Spleen (tissue), 7 donors: ENCODE measurements at regions not wholly inside any gene's neighbourhood (a gene's known extent, or its start where the extent isn't known, plus 50 kb on each side); places are given as distances from the start of the nearest gene placed in this dataset.

Source experiments
- POLR2A ChIP-seq, 3 donors: fragments of 450-650 bp; IDR thresholded peaks; one replicate each; pipeline ENCODE4 v1.5.1; 2017; ENCODE audit warnings: antibody characterized with exemption in 3 of 3, mild to moderate bottlenecking in 1 of 3
- POLR2AphosphoS5 ChIP-seq, 3 donors: sonication (generic); formaldehyde crosslinking; IDR thresholded peaks; one replicate each; pipeline ENCODE4 v1.5.1; 2017; ENCODE audit warnings: antibody characterized with exemption in 3 of 3
- TF ChIP-seq, protein P1 (sequence below), 11 experiments: fragments of 200-600 bp in 7 of 11; fragments of 450-650 bp in 4 of 11; sonication (generic) in 4 of 11; IDR thresholded peaks in 8 of 11; conservative IDR thresholded peaks in 3 of 11; 1 replicate in 7 of 11; 2 replicates in 4 of 11; pipeline versions ENCODE4 v1.4.0 to v1.8.0; 2016 to 2021; ENCODE audit warnings: antibody characterized with exemption in 11 of 11, inconsistent platforms in 4 of 11, mild to moderate bottlenecking in 1 of 11
- donor health status: DM: no; HTN: no; CAD: no; lungs with moderate emphysema.
- donor health status: DM: no; HTN: no; CAD: no.
- donor health status: DM: no; HTN: no; CAD: no.

DNA sequence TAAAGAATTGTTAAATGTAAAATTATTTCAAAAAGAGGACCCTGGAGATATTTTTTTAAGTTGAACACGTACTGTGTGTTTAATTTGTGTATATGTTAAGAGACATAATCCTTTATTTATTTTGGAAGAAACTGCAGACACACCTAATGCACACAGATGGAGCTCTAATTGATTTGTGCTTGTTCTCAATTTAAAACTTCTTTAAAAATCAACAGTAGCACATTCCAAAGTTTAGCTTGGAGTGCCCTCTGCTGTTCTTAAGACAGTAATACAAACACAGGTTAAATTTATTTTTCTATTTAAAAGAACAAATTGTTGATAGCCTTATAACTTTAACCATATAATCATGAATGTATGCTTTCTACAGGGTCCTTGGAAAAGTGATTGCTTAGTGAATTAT, 277.6 kb upstream of the ADAMTS16 start:
- TF ChIP-seq, protein P1, sequence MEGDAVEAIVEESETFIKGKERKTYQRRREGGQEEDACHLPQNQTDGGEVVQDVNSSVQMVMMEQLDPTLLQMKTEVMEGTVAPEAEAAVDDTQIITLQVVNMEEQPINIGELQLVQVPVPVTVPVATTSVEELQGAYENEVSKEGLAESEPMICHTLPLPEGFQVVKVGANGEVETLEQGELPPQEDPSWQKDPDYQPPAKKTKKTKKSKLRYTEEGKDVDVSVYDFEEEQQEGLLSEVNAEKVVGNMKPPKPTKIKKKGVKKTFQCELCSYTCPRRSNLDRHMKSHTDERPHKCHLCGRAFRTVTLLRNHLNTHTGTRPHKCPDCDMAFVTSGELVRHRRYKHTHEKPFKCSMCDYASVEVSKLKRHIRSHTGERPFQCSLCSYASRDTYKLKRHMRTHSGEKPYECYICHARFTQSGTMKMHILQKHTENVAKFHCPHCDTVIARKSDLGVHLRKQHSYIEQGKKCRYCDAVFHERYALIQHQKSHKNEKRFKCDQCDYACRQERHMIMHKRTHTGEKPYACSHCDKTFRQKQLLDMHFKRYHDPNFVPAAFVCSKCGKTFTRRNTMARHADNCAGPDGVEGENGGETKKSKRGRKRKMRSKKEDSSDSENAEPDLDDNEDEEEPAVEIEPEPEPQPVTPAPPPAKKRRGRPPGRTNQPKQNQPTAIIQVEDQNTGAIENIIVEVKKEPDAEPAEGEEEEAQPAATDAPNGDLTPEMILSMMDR (IDR thresholded peaks at IDR 0.05 in 8 of 11, conservative IDR thresholded peaks at IDR 0.05 in 3 of 11), result no peak
- TF ChIP-seq POLR2A (IDR thresholded peaks at IDR 0.05) (no peak), POLR2AphosphoS5 (IDR thresholded peaks at IDR 0.05) (no peak)
